Neural progenitor cell (in vitro differentiated cells): ENCODE measurements at regions not wholly inside any gene's neighbourhood (a gene's known extent, or its start where the extent isn't known, plus 50 kb on each side); places are given as distances from the start of the nearest gene placed in this dataset.

Experiments used
- EZH2 ChIP-seq: fragments of 200-600 bp; sonication (generic); IDR thresholded peaks from 2 replicates; pipeline ENCODE4 v1.6.1; 2017; ENCODE audit warnings: antibody characterized with exemption, mild to moderate bottlenecking, moderate library complexity
- TF ChIP-seq, protein P1 (sequence below): fragments of 200-600 bp; sonication (generic); IDR thresholded peaks from 2 replicates; pipeline ENCODE4 v1.5.1; 2017; ENCODE audit warnings: antibody characterized with exemption, mild to moderate bottlenecking

DNA sequence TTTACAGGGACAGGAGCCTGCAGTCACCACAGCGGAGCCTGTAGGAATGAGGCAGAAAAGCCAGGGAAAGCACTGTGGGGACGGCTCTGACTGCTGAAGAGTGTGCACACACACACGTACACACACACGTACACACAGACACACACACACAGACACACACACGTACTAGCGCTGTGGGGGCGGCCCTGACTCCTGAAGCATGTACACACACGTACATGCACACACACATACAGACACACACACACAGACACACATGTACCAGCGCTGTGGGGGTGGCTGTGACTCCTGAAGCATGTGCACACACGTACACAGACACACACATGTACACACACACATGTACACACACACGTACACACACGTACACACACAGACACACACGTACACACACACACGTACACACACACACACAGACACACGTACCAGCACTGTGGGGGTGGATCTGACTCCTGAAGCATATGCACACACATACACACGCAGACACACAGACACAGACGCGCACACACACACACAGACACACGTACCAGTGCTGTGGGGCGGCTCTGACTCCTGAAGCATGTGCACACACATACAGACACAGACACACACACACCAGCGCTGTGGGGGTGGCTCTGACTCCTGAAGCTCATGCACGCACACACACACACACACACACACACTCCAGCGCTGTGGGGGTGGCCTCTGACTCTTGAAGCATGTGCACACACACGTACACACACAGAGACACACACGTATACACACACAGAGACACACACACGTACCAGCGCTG lies 127.3 kb downstream of the DLL1 start:
- TF ChIP-seq, protein P1, sequence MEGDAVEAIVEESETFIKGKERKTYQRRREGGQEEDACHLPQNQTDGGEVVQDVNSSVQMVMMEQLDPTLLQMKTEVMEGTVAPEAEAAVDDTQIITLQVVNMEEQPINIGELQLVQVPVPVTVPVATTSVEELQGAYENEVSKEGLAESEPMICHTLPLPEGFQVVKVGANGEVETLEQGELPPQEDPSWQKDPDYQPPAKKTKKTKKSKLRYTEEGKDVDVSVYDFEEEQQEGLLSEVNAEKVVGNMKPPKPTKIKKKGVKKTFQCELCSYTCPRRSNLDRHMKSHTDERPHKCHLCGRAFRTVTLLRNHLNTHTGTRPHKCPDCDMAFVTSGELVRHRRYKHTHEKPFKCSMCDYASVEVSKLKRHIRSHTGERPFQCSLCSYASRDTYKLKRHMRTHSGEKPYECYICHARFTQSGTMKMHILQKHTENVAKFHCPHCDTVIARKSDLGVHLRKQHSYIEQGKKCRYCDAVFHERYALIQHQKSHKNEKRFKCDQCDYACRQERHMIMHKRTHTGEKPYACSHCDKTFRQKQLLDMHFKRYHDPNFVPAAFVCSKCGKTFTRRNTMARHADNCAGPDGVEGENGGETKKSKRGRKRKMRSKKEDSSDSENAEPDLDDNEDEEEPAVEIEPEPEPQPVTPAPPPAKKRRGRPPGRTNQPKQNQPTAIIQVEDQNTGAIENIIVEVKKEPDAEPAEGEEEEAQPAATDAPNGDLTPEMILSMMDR = no peak
- no peak for TF ChIP-seq EZH2
